HG03565 (cell line): ENCODE measurements at regions not wholly inside any gene's neighbourhood (a gene's known extent, or its start where the extent isn't known, plus 50 kb on each side); places are given as distances from the start of the nearest gene placed in this dataset.
"Not testable (repeated sequence)": the region's sequence is repeated elsewhere in the genome, so short reads cannot be mapped to it uniquely, and the experiment has no call there.

ENCODE experiments used
- ATAC-seq: cut with Tn5 transposase; IDR thresholded peaks from one replicate; pipeline ENCODE4 v1.9.1; 2021; ENCODE audit warnings: mild to moderate bottlenecking, moderate library complexity; ENCODE audit not compliant: unreplicated experiment

DNA sequence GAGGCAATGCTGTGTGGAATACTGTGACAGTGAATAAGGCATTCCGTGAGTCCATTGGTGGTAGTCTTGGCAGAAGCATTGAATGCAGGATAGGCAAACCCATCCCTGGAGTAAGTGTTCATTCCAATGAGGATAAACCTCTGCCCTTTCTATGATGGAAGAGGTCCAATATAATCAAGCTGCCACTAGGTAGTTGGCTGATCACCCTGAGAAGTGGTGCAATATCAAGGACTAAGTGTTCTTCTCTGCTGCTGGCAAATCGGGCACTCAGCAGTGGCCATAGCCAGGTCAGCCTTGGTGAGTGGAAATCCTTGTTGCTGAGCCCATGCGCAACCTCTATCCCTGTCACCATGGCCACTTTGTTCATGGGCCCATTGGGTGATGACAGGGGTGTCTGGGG is 70.1 kb downstream of the FBXO4 start:
- no peak for ATAC-seq

DNA sequence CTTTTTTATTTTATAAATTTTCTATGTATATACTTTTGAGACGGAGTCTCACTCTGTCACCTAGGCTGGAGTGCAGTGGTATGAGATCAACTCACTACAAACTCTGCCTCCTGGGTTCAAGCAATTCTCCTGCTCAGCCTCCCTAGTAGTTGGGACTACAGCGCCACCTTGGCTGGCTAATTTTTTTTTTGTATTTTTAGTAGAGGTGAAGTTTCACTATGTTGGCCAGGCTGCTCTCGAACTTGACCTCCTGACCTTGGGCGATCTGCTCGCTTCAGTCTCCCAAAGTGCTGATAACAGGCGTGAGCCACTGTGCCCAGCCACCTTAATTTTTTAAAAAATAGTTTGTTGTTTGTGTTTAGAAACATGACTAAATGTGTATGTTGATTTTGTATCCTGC is 76.6 kb downstream of the FBXO4 start:
- ATAC-seq, result no peak

DNA sequence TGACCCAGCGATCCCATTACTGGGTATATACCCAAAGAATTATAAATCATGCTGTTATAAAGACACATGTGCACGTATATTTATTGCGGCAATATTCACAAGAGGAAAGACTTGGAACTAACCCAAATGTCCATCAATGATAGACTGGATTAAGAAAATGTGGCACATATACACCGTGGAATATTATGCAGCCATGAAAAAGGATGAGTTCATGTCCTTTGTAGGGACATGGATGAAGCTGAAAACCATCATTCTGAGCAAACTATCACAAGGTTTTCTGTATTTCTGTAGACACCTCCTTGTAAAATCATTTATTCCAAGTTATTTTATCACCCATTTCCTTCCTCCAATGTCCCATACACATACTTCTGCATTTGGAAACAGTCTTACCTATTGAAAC is 78.8 kb downstream of the FBXO4 start:
- not testable (repeated sequence) for ATAC-seq

DNA sequence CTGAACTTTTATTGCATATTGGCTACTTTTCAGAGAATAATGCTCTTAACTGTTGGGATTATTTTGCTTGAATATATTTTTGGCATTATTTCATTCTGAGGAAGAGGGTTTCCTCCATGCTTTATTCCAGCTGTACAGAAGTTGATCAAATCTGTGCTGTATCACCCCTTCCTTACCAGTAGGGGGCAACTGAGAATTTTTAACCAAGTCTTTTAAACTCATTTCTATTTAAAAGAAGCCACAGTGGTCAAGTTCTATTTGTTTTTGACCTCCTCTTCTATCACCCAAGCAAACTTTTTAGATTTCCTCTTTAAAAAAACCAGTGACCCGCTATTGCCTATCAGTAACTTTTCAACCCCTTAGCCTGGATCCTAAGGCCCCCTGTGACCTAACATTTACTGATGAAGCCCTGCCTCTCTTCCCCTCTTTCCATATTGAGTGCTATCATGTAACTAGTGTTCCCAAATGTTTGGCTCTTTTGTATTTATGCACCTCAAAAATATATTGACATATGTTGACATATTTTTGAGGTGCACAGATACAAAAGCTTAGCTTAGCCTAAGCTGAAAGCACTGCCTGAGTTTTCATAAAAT is 80.6 kb downstream of the FBXO4 start:
- ATAC-seq, result peak; percentile 75

DNA sequence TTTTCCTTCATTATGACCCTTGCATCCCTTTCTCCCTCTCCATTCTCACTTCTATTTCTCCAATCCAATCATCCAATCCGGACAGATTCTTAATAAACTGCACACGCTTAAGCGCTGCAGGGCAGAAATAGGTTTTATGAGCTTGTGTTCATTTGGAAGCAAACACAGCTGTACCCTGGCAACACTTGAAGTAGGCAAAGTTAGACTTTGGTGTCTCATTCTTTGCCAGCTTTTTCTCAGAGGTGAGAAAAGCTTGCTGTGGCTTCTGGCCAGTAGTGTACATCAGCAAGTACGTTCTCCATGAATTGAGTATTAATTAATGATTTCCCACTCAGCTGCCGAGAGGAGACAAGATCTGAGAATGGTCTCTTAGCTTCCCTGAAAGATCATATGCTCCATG is 88.5 kb downstream of the FBXO4 start:
- no peak for ATAC-seq

DNA sequence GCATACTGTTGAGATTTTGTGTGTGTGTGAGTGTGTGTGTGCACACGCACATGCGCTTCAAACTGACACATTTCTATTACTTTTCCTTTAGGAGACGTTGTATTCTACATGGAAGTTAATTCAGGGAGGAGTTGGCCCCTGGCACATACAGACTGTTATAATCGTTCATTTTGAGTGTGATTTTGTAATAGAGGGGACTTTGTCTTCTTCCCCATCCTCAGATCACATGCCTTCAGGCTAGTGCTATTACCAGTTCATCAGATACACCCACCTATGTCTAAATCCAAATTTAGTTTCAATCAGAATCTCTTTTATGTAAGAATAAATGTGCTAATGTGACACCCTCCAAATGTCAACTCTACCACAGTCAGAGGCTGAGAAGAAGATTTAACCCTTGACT is 90.2 kb downstream of the FBXO4 start:
- no peak for ATAC-seq

DNA sequence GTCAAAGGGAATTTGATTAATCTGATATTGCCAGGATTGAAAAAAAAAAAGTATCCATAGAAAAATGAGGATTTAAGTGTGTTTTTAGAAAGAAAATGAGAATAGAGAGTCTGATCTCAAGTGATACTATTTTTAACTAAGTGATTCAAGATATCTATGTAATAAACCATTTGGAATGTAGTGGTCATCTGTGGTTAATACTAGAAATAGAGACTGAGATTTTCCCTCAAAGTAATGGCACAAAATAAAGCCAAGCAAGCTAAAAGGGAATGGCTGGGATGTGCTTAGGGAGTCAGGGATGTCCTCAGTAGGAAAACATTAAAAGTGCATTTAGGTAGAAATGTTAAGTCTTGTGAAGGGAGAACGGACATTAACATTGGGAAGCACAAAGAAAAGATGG is 90.6 kb downstream of the FBXO4 start:
- no peak for ATAC-seq

DNA sequence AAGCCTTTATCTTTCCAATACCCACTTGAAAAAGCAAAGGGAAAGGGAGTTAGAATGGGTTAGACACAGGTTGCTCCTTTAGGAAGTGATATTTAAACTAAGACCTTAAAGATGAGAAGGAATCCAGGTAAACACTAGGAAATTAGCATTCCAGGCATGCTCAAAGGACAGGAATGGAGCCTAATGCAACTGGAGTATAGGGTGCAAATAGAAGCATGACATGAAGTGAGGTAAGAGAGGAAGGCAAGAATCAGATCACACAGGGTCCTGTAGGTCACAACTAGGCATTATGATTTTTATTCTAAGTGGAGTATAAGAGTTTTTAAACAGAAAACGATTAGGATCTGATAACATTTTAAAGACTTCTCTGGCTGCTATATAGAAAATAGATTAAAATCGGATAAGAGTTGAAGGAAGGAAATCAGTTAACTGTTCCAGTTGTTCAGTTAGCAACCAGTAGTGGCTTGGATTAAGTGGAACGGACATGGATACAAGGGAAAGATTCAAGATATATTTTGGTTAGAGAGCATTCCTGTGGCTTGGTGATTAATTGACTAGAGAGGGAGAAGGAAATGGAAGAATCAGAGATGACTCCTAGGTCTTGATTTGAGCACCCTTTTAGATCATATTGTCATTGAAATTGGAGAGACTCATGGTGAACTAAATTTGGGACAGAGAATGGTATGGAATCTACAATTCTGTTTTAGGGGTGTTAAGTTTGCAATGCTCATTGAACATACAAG is 95.9 kb downstream of the FBXO4 start:
- no peak for ATAC-seq

DNA sequence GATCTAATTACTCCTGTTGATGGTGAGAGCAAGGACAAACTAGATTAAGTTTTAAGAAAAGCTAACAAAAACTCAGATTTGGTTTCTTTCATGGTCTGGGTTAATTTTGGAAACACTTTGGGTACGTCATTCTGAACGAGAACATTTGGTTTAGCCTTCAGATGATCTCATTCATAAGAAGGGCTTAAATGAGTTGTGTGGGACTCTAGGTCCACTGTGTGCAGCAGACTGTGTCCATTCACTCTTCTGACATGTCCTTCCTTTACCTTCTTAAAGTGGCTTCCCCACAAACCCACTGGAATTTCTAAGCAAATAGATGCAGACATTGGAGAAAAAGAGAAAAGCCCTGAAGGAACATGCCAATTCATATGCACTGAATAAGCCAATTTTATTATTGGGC is 96.8 kb downstream of the FBXO4 start:
- ATAC-seq, result peak; percentile 93

DNA sequence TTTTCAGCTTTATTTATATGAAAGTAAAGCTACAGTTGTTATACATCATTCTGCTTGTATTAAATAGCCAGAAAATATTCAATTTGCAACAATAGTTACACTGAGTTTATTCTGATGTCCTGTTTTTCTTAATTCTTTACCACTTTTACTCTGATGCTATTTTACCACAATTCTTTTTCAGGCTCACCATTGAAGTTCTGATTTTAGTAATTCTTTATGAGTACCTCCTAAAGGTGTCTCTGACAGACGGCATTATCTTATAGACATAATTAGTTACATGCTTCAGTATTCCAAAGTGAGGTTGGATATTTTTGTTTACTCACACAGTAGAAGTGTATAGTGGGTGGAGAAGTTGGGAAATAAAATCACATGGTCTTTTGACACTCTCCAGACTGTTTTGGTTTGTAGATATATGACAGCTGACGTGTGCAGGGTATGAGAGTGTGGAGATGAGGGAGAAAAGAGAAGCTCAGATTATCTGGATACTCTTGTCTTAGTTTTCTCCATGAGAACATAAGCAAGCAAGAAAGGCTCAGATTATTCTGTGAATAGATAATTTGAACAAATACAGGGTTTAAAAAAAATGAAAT is 97.4 kb downstream of the FBXO4 start:
- peak; percentile 29 for ATAC-seq

DNA sequence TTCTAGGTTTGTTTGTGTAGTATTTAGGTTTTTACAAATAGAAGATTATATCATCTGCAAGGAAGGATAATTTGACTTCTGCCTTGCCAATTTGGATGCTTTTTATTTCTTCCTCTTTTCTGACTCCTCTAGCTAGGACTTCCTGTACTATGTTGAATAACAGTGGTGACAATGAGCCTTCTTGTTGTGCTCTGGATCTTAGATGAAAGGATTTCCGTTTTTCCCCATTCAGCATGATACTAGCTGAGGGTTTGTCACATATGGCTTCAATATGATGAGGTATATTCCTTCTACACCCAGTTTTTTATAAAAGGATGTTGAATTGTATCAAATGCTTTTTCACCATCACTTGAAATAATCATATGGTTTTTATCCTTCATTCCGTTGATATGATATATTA is 101.4 kb downstream of the FBXO4 start:
- no peak for ATAC-seq

DNA sequence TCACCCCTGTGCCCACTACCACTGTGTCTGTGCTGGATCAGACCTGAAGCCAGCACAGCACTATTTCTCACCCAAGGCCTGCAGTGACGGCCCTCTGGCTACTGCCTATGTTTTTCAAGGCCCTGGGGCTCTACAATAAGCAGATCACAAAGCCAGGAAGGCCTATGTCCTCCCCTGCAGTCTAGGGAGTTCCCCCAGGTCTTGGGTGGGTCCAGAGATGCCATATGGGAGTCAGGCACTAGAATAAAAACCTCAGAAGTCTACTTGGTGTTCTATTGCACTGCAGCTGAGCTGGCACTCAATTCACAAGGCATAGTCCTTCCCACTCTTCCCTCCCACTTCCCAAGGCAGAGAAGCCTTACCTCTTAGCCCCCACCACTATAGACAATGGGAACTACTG is 107.1 kb downstream of the FBXO4 start:
- no peak for ATAC-seq

DNA sequence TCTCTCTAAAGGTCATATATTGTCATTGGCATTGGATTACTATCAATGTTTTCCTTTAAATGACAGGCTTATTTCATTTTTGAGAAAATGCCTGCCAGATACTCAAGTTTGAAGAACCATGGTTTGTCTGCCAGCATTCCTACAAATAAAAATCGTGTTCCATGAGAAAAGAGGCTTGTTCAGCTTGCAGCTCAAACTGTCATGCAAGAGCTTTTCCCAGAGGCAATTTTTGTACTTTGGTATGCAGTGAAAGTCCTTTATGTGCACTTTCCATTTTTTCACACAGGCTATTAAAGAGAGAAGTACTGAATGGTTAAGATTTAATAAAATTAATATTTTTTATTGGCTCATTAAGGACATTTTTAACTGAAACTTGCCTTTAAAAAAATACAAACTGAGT is 110.4 kb downstream of the FBXO4 start:
- ATAC-seq, result no peak

DNA sequence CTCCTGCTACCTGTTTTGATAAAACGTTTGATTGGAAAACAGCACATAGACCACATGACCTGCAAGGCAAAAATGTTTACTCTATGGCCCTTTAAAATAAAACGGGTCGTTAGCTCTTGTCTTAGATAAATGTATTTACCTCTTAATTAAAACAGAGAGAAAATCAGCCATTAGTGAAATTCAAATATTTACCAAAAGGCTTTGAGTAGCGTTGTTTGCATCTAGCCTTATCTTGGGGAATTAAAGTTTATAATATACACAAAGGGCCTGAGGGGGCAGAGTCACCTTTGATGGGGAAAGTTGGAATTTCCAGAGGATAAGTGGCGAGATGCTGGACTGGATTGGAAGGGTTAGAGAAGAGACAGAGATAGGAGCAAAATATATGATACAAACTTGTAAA is 111.3 kb downstream of the FBXO4 start:
- no peak for ATAC-seq

DNA sequence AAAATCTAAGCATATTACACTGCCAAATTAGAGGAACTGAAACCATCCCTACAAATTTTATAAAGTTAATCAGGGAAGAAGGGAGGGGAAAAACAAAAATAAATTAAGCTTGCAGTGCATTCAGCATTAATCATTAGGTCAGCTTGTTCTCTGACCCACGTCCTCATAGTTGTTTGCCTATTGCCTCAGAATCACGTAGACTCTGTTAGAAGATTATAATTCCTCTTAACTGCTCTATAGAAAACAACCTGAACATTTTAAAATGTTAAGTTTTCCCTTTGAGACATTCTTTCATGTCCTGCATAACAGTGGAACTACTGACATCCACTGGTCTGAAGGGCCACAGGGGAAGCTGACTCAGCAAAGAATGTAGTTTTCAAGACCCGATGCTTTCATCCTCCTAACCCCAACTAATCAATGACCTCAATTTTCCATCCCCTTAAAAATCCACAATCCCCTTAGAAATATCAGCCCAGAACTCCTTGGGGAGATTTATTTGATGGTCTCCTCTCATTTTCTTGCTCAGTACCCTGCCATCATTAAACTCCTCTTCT is 112.4 kb downstream of the FBXO4 start:
- ATAC-seq, result no peak

DNA sequence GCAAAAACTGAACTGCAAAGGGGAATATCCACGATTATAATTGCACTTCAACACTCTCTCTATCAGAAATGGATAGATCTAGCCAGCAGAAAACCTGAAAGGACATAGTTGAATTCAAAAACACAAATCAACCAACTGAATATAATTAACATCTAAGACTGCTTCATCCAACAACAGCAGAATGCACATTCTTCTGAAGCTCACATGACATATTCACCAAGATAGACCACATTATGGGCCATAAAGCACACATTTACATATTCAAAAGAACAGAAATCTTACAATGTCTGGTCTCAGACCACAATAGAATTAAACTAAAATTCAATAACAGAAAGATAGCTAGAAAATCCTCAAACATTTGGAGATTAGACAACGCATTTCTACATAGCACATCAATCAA is 118.3 kb downstream of the FBXO4 start:
- ATAC-seq, result no peak

DNA sequence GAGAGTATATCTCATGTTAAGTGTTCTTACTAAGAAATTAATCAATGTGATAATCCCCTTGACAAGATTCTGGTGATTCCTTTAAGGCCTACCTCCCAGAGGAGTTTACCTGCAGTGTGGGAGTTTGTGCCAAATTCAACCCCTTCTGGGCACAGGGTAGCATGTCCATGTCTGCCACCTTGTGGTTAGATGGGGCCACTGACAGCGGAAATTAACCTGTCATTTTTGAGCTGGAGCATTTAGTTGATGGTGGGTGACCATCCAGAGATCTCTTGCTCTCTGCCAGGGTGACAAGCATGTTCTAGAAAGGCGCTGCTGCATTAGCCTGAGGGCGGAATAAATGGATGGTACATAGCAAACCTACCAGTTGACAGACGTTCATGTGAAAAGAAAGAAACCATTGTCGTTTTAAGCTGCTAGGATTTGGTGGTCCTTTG is 132.2 kb downstream of the FBXO4 start:
- peak; percentile 89 for ATAC-seq

DNA sequence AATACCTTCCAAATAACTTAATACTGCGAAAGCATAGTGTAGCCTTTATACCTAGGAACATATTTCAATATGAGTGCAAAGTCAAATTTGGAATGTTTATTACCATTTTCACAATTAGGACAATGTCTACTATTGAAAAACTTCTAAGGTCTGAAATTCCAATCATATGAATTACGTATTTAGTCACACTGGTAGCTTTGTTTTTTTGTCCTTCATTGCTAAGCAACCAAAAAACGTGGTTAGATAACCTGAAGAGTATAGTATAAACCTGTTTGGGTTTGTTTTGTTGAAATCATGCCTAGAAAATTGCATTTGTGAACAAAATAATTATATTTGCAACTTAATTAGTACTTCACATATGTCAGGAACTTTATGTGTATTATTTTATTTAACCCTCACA is 134.2 kb downstream of the FBXO4 start:
- no peak for ATAC-seq

DNA sequence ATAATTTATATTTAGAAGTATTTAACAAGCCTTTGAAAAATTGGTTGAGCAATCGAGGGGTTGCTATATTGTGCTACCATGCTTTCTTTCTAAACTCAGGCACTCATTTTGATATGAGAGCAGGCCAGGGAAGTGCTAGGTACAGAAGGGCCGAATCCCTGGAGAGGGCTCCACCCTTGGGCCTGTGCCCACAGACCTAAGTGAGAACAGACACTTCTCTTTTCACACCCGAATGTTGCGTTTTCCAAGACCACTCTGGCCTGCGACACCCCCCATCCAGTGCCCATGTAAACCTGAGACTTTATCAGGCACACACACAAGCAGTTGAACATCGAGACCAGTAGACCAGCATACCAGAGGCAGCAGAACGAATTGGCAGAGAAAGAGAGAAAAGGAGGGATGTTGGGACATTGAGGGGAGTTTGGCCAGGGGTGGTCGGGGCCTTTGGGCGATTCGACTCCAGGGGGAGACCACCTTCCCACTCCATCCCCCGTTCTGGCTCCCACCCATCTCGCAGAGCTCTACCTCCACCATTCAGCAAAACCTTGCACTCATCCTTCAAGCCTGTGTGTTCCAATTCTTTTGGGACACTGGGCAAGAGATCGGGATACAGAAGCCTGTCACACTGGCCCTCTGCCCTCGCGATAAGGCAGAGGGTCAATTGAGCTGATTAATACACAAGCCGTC is 134.8 kb downstream of the FBXO4 start:
- no peak for ATAC-seq

DNA sequence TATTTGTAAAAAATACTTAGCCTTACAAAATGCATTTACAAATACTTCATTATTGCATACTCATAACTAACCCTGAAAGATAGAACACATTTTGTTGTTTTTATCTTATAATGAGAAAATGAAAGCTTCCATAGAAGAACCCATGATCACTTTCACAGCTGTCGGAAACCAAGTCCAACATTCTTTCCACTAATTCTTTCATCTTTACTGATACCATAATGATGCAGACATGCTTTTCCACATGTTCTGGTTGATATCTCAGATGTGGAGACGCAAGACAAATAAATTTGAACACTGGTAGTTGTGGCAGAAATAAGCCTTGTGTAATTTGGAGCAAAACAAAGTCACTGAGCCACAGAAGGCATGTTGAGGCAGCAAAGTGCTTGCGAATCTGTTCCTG is 136.0 kb downstream of the FBXO4 start:
- ATAC-seq, result no peak

DNA sequence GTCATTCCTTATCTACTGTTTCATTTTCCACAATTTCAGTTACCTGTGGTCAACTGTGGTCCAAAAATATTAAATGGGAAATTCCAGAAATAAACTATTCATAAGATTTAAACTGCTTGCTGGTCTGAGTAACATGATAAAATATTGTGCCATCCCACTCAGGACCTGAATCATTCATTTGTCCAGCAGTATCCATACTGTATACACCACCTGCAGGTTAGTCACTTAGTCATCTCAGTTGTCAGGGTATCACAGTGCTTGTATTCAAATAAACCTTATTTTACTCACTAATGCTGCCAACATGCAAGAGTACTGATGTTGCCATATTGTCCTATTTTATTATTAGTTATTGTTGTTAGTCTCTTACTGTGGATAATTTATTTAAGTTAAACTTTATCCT is 139.7 kb downstream of the FBXO4 start:
- no peak for ATAC-seq

DNA sequence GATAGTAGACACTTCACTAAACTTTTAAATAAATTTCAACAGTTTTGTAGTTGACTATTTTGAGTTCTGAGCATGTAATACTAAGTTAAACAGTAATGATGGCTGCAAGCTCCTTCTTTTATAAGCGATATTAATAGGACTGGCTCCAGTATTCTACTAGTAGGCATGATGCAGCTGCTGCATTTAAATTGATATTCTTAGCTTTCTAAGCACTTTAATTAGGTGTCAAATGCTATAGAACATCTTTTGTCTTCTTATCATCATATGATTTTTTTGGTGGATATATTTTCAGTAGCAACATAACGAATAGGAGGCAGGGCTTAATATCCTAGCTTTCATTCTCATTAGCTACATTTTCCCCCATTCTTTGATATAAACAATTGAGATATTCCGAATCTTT is 141.1 kb downstream of the FBXO4 start:
- no peak for ATAC-seq
